Loucy (cell line): ENCODE measurements at regions not wholly inside any gene's neighbourhood (a gene's known extent, or its start where the extent isn't known, plus 50 kb on each side); places are given as distances from the start of the nearest gene placed in this dataset.

Experiments
- H2AFZ ChIP-seq: fragments of 200-600 bp; sonication (generic); 2 replicates; pipeline ENCODE4 v1.6.0; 2016; ENCODE audit warnings: antibody characterized with exemption, mild to moderate bottlenecking, low read length, moderate library complexity
- H3F3A ChIP-seq: fragments of 200-600 bp; 2 replicates; pipeline ENCODE4 v1.6.0; 2016; ENCODE audit warnings: antibody characterized with exemption, low read depth, mild to moderate bottlenecking
- H3K27me3 ChIP-seq: fragments of 200-600 bp; sonication (generic); 2 replicates; pipeline ENCODE4 v1.6.1; 2014; ENCODE audit warnings: low read length, mild to moderate bottlenecking; ENCODE audit not compliant: insufficient read depth, poor library complexity, severe bottlenecking
- H3K36me3 ChIP-seq: fragments of 200-600 bp; sonication (generic); 2 replicates; pipeline ENCODE4 v1.6.1; 2016; ENCODE audit warnings: low read length; ENCODE audit not compliant: insufficient read depth
- H3K4me1 ChIP-seq: fragments of 200-600 bp; sonication (generic); 2 replicates; pipeline ENCODE4 v1.5.1; 2014; ENCODE audit warnings: low read length, mild to moderate bottlenecking; ENCODE audit not compliant: insufficient read depth, poor library complexity, severe bottlenecking
- H3K4me2 ChIP-seq: fragments of 200-600 bp; sonication (generic); 2 replicates; pipeline ENCODE4 v1.6.0; 2014; ENCODE audit warnings: antibody characterized with exemption, low read length, low read depth, mild to moderate bottlenecking; ENCODE audit not compliant: poor library complexity, severe bottlenecking
- H3K4me3 ChIP-seq: fragments of 200-600 bp; sonication (generic); 2 replicates; pipeline ENCODE4 v1.5.1; 2014; ENCODE audit warnings: low read length, mild to moderate bottlenecking, mixed read lengths; ENCODE audit not compliant: poor library complexity, severe bottlenecking
- H3K79me2 ChIP-seq: fragments of 200-600 bp; sonication (generic); 2 replicates; pipeline ENCODE4 v1.6.1; 2014; ENCODE audit warnings: low read length; ENCODE audit not compliant: insufficient read depth
- H3K9ac ChIP-seq: fragments of 200-600 bp; sonication (generic); 2 replicates; pipeline ENCODE4 v1.6.0; 2014; ENCODE audit warnings: mild to moderate bottlenecking, low read depth, low read length, moderate library complexity; ENCODE audit not compliant: poor library complexity, severe bottlenecking
- H3K9me2 ChIP-seq: fragments of 200-600 bp; sonication (generic); replicated peaks from 2 replicates; pipeline ENCODE4 v1.6.1; 2016; ENCODE audit warnings: low read depth, low read length, mixed read lengths
- H3K9me3 ChIP-seq: fragments of 200-600 bp; sonication (generic); 2 replicates; pipeline ENCODE4 v1.6.1; 2014; ENCODE audit warnings: mild to moderate bottlenecking, antibody characterized with exemption, low read length, low read depth; ENCODE audit not compliant: insufficient read depth
- H4K20me1 ChIP-seq: fragments of 200-600 bp; sonication (generic); 2 replicates; pipeline ENCODE4 v1.6.0; 2014; ENCODE audit warnings: antibody characterized with exemption, low read length, mild to moderate bottlenecking; ENCODE audit not compliant: insufficient read depth, poor library complexity, severe bottlenecking
- EZH2phosphoT487 ChIP-seq: fragments of 200-600 bp; IDR thresholded peaks from 2 replicates; pipeline ENCODE4 v1.6.1; 2018; ENCODE audit warnings: antibody characterized with exemption, mild to moderate bottlenecking, moderate library complexity, borderline replicate concordance
- TF ChIP-seq, protein P1 (sequence below): fragments of 200-600 bp; sonication (generic); conservative IDR thresholded peaks from 2 replicates; pipeline ENCODE4 v1.5.1; 2014; ENCODE audit warnings: mild to moderate bottlenecking, antibody characterized with exemption, low read length

DNA sequence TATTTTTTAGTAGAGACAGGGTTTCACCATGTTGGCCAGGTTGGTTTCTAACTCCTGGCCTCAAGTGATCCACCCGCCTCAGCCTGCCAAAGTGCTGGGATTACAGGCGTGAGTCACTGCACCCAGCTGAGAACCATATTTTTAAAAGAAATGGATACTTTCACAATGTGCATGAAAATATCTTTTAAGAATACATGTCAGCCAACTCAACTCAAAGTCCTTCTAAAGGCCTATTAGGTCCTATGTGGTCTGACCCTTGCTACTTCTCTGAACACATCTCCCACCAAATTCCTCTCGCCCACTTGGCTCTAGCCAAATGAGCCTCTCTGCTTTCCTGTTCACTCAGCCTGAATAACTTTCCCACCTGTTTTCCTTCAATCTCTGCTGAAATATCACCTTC is 119.6 kb downstream of the MTX2 start:
- TF ChIP-seq, protein P1, sequence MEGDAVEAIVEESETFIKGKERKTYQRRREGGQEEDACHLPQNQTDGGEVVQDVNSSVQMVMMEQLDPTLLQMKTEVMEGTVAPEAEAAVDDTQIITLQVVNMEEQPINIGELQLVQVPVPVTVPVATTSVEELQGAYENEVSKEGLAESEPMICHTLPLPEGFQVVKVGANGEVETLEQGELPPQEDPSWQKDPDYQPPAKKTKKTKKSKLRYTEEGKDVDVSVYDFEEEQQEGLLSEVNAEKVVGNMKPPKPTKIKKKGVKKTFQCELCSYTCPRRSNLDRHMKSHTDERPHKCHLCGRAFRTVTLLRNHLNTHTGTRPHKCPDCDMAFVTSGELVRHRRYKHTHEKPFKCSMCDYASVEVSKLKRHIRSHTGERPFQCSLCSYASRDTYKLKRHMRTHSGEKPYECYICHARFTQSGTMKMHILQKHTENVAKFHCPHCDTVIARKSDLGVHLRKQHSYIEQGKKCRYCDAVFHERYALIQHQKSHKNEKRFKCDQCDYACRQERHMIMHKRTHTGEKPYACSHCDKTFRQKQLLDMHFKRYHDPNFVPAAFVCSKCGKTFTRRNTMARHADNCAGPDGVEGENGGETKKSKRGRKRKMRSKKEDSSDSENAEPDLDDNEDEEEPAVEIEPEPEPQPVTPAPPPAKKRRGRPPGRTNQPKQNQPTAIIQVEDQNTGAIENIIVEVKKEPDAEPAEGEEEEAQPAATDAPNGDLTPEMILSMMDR: no peak
- no peak for TF ChIP-seq EZH2phosphoT487
- Histone ChIP-seq H3K27me3 (no peaks in the 10 kb centered on the region), H3K36me3 (no peaks in the 10 kb centered on the region), H3K9ac (no peak overlapping the region), H3K9me2 (no peaks in the 10 kb centered on the region), H4K20me1 (no peaks in the 10 kb centered on the region), H3K4me2 (no peak overlapping the region), H3K4me3 (no peak overlapping the region), H3F3A (no peaks in the 10 kb centered on the region), H3K79me2 (no peaks in the 10 kb centered on the region), H3K9me3 (no peaks in the 10 kb centered on the region), H3K4me1 (no peaks in the 10 kb centered on the region), H2AFZ (no peak overlapping the region)

DNA sequence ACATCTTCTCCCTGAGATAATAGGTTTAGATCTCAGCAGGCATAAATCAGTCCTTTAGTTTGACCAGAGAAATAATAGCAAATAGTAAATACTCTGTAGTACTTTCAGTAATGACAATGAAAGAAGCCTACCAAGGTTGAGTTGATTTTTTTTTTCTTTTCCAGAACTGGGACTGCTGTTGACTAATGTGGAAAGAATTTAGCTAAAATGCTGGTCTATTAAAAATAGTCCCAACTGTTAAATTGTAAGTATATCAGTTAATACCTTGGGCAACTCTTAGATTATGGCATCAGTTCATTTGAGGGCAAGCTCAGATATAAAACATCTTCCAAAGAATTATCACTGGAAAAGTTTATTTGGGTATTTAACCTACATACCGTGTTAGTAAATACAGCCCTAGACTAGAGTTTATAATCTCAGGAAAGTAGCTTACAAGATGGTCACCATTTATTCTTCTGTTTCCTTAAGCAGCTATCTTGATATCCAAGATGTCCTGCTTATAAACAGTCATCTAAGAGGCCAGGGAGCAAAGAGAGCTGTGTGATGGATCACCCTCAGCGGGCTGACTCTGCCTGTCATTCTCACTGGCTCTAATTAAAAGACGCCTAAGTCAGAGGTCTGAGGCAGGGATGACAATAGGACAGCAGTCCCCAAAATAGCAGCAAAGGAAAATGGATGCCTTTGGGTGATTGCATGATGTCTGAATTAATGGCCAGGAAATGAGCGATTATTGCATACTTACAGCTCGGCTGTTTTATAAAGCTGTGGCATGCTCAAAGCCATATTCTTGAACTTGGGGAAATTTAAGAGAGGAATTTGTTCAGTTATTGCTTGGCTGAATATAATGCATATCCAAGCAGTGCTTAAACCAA is 121.3 kb downstream of the MTX2 start:
- no peak for TF ChIP-seq EZH2phosphoT487
- TF ChIP-seq, protein P1: no peak
- H2AFZ ChIP-seq: no peak overlapping the region
- H3K9me2 ChIP-seq: no peaks in the 10 kb centered on the region
- H3K79me2 ChIP-seq: no peaks in the 10 kb centered on the region
- H3K4me2 ChIP-seq: no peak overlapping the region
- H3F3A ChIP-seq: no peaks in the 10 kb centered on the region
- no peaks in the 10 kb centered on the region for H3K4me1 ChIP-seq
- no peaks in the 10 kb centered on the region for H3K9me3 ChIP-seq
- H3K4me3 ChIP-seq: no peak overlapping the region
- no peaks in the 10 kb centered on the region for H4K20me1 ChIP-seq
- H3K27me3 ChIP-seq: no peaks in the 10 kb centered on the region
- no peak overlapping the region for H3K9ac ChIP-seq
- no peaks in the 10 kb centered on the region for H3K36me3 ChIP-seq

DNA sequence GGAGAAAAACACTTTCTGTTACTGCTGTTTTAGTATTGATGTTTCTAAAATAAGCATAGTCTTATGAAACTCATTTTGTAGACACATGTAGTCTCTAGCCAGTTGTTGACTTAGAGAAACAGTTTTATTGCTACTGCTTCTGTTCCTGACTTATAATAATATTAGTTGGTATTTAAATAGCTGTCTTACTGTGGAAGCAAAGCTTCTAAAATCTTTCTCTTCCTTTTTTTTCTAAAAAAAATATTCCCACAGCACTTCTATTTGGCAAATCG is 121.8 kb downstream of the MTX2 start:
- TF ChIP-seq, protein P1: no peak
- no peak for TF ChIP-seq EZH2phosphoT487
- Histone ChIP-seq H3K4me2 (no peak overlapping the region), H3K36me3 (no peaks in the 10 kb centered on the region), H3K9ac (no peak overlapping the region), H3K4me3 (no peak overlapping the region), H3K79me2 (no peaks in the 10 kb centered on the region), H3K4me1 (no peaks in the 10 kb centered on the region), H3K9me3 (no peaks in the 10 kb centered on the region), H3K9me2 (no peaks in the 10 kb centered on the region), H2AFZ (no peak overlapping the region), H3F3A (no peaks in the 10 kb centered on the region), H4K20me1 (no peaks in the 10 kb centered on the region), H3K27me3 (no peaks in the 10 kb centered on the region)
